Astrocyte (in vitro differentiated cells and primary cell): ENCODE measurements at regions not wholly inside any gene's neighbourhood (a gene's known extent, or its start where the extent isn't known, plus 50 kb on each side); places are given as distances from the start of the nearest gene placed in this dataset.

Source experiments
- EZH2 ChIP-seq: IDR thresholded peaks from 2 replicates; pipeline ENCODE4 v1.6.1; 2012; ENCODE audit warnings: mild to moderate bottlenecking, low read length, inconsistent platforms; ENCODE audit not compliant: insufficient read depth
- TF ChIP-seq, protein P1 (sequence below): IDR thresholded peaks from 2 replicates; pipeline ENCODE4 v1.5.1; 2011; ENCODE audit warnings: low read depth, mild to moderate bottlenecking, inconsistent platforms, low read length, moderate library complexity; ENCODE audit not compliant: insufficient read depth

DNA sequence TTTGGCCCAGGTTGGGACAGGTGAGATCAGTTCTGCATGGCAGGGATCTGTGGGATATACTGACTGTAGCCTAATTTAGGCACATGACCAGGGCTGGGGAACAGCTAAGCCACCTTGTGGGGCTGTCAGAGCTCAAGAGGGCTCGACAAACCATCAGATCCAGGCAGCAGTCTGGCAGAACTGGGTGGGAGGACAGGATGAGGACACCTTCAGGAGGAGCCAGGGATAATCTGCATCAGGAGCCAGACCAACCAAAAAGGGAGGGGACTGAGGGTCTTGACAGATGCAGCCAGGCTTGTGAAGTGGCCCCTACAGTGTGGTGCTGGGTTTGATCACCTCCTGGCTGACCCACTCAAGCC, 123.4 kb downstream of the MAFB start:
- TF ChIP-seq, protein P1, sequence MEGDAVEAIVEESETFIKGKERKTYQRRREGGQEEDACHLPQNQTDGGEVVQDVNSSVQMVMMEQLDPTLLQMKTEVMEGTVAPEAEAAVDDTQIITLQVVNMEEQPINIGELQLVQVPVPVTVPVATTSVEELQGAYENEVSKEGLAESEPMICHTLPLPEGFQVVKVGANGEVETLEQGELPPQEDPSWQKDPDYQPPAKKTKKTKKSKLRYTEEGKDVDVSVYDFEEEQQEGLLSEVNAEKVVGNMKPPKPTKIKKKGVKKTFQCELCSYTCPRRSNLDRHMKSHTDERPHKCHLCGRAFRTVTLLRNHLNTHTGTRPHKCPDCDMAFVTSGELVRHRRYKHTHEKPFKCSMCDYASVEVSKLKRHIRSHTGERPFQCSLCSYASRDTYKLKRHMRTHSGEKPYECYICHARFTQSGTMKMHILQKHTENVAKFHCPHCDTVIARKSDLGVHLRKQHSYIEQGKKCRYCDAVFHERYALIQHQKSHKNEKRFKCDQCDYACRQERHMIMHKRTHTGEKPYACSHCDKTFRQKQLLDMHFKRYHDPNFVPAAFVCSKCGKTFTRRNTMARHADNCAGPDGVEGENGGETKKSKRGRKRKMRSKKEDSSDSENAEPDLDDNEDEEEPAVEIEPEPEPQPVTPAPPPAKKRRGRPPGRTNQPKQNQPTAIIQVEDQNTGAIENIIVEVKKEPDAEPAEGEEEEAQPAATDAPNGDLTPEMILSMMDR, result no peak
- no peak for TF ChIP-seq EZH2
